Mucosa of descending colon (tissue), 3 donors: ENCODE measurements at regions not wholly inside any gene's neighbourhood (a gene's known extent, or its start where the extent isn't known, plus 50 kb on each side); places are given as distances from the start of the nearest gene placed in this dataset.

Experiments
- ATAC-seq: fragments of 200-7000 bp; cut with Tn5 transposase; one replicate; pipeline ENCODE4 v1.9.1; 2020; ENCODE audit warnings: mild to moderate bottlenecking, moderate library complexity
- DNase-seq, 3 donors: peaks; one replicate each; pipeline ENCODE4 v3.0.0-alpha.2; 2020
- H3K36me3 ChIP-seq: fragments of 200-600 bp; one replicate; pipeline ENCODE4 v1.8.0; 2021; ENCODE audit warnings: low read depth, mild to moderate bottlenecking
- H3K4me1 ChIP-seq: fragments of 200-600 bp; one replicate; pipeline ENCODE4 v1.8.0; 2021; ENCODE audit warnings: low read depth, mild to moderate bottlenecking
- H3K4me3 ChIP-seq: fragments of 200-600 bp; one replicate; pipeline ENCODE4 v1.8.0; 2021; ENCODE audit warnings: mild to moderate bottlenecking
- H3K9me3 ChIP-seq: fragments of 200-600 bp; one replicate; pipeline ENCODE4 v1.8.0; 2021; ENCODE audit warnings: mild to moderate bottlenecking
- intact Hi-C, 2 donors: fragments of 100-400 bp; cut with DNase I in 1 of 2; cut with micrococcal nuclease in 1 of 2; formaldehyde crosslinking; loops; one replicate each; pipeline versions ENCODE4 v1.11.0 to v1.11.1; 2022; cut with DNase I, micrococcal nuclease
- TF ChIP-seq, protein P1 (sequence below): fragments of 200-600 bp; IDR thresholded peaks from one replicate; pipeline ENCODE4 v1.8.0; 2022; ENCODE audit warnings: antibody characterized with exemption, mild to moderate bottlenecking
- donor health status: DM: no; HTN: no; CAD: no; lungs with moderate emphysema.
- donor health status: DM: no; HTN: no; CAD: no.
- donor health status: DM: no; HTN: yes; CAD: no.

DNA sequence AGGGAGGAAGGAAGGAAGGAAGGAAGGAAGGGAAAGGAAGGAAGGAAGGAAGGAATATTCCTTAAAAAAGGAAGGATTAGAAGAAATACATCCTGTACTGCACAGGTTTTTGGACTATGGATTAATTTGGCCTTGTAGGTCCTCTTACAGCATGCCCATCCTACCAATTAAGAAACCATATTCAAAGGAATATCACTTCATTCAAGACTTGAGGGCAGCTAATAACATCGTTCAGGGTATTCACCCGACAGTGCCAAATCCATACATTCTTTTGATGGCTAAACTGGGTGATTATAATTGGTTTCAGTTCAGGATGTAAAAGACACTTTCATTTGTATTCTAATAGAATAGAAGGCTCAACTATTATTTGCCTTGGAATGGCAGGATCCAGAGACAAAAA lies 410.3 kb downstream of the PLOD2 start:
- H3K4me1 ChIP-seq, result no peaks in the 10 kb centered on the region

DNA sequence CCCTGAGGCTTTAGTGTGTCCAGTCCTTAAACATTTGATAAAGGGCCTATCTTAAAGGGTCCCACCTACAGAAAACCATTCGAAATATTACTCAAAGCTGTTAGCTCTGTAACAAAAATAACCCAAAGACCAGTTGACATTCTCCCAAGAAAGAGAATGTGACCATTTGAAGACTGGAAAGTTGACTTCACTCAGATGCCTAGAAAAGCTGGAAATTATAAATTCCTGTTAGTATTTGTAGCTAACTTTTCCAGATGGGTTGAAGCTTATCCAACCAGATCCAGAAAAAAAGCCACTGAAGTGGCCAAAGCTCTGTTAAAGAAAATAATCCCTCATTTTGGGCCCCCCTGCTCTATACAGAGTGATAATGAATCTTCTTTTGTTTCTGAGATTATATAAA lies 408.4 kb downstream of the PLOD2 start:
- TF ChIP-seq, protein P1, sequence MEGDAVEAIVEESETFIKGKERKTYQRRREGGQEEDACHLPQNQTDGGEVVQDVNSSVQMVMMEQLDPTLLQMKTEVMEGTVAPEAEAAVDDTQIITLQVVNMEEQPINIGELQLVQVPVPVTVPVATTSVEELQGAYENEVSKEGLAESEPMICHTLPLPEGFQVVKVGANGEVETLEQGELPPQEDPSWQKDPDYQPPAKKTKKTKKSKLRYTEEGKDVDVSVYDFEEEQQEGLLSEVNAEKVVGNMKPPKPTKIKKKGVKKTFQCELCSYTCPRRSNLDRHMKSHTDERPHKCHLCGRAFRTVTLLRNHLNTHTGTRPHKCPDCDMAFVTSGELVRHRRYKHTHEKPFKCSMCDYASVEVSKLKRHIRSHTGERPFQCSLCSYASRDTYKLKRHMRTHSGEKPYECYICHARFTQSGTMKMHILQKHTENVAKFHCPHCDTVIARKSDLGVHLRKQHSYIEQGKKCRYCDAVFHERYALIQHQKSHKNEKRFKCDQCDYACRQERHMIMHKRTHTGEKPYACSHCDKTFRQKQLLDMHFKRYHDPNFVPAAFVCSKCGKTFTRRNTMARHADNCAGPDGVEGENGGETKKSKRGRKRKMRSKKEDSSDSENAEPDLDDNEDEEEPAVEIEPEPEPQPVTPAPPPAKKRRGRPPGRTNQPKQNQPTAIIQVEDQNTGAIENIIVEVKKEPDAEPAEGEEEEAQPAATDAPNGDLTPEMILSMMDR, result no peak
- Histone ChIP-seq H3K4me3 (no peak overlapping the region), H3K36me3 (no peaks in the 10 kb centered on the region), H3K9me3 (no peaks in the 10 kb centered on the region), H3K4me1 (no peaks in the 10 kb centered on the region)
- no peak for ATAC-seq
- intact Hi-C loops, result no loop called here
- DNase-seq, result no peak

More for the DNA sequence above, 410.3 kb downstream of the PLOD2 start:
- TF ChIP-seq, protein P1, result no peak
- Histone ChIP-seq H3K36me3 (no peaks in the 10 kb centered on the region), H3K4me3 (no peak overlapping the region), H3K9me3 (no peaks in the 10 kb centered on the region)
- DNase-seq, result no peak
- intact Hi-C loops, result no loop called here
- no peak for ATAC-seq

GRCh38 chr3:145754605-145755289 lies 406.2 kb downstream of the PLOD2 start:
- ATAC-seq (no peak), DNase-seq (no peak)
- Histone ChIP-seq H3K36me3 (no peaks in the 10 kb centered on the region), H3K4me1 (no peaks in the 10 kb centered on the region), H3K9me3 (no peaks in the 10 kb centered on the region), H3K4me3 (no peak overlapping the region)
- intact Hi-C loops, result no loop called here
- TF ChIP-seq, protein P1, result no peak

- no peak for ATAC-seq
- Histone ChIP-seq H3K36me3 (no peaks in the 10 kb centered on the region), H3K9me3 (no peaks in the 10 kb centered on the region), H3K4me1 (no peaks in the 10 kb centered on the region), H3K4me3 (no peak overlapping the region)
- TF ChIP-seq, protein P1, result no peak
- DNase-seq, result no peak
- intact Hi-C loops, result no loop called here
These were observed 400.9 kb downstream of the PLOD2 start for GRCh38 chr3:145760036-145760435.

DNA sequence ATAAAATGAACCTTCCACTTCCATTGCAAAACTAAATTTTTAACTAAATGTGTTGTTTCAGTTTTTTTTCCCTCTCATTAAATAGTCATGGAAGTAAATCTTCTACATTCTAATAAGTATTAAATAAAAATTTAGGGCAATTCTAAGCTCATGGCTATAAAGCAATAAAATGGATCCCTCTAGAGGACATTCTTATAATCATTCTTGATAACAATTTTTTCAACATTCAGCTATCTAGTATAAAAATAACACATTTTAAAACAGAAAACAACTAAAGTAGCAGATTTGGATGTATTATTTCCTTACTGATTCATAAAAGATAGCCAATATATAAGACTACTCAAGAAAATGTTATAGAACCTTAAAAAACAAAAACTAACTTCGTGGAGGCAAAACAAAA lies 393.1 kb downstream of the PLOD2 start:
- TF ChIP-seq, protein P1, result no peak
- Histone ChIP-seq H3K4me1 (no peaks in the 10 kb centered on the region), H3K4me3 (no peak overlapping the region), H3K36me3 (no peaks in the 10 kb centered on the region), H3K9me3 (peaks cover 2% of the 10 kb centered on the region)
- intact Hi-C loops, result no loop called here
- ATAC-seq (no peak), DNase-seq (no peak)
